ENCODE measurements at regions not wholly inside any gene's neighbourhood (a gene's known extent, or its start where the extent isn't known, plus 50 kb on each side); places are given as distances from the start of the nearest gene placed in this dataset.

GRCh38 chr17:72515291-72516065 lies 394.7 kb downstream of the SOX9 start:
- H3K9me3 Mint-ChIP-seq (ENCODE audit: unreplicated experiment): no peaks in the 10 kb centered on the region
- no peak for TF ChIP-seq CTCF (IDR thresholded peaks at IDR 0.05; ENCODE audit: unreplicated experiment)
- H3K36me3 Mint-ChIP-seq (ENCODE audit: low read depth, unreplicated experiment): no peaks in the 10 kb centered on the region
- no peak overlapping the region for H3K4me3 Mint-ChIP-seq (ENCODE audit: unreplicated experiment)
- no peak overlapping the region for H3K27ac Mint-ChIP-seq (ENCODE audit: unreplicated experiment)
- H3K4me1 Mint-ChIP-seq (ENCODE audit: unreplicated experiment): peaks cover 3% of the 10 kb centered on the region
- no peak for DNase-seq (ENCODE audit: low spot score)
- peaks cover 3% of the 10 kb centered on the region for H3K27me3 Mint-ChIP-seq (ENCODE audit: unreplicated experiment)

DNA sequence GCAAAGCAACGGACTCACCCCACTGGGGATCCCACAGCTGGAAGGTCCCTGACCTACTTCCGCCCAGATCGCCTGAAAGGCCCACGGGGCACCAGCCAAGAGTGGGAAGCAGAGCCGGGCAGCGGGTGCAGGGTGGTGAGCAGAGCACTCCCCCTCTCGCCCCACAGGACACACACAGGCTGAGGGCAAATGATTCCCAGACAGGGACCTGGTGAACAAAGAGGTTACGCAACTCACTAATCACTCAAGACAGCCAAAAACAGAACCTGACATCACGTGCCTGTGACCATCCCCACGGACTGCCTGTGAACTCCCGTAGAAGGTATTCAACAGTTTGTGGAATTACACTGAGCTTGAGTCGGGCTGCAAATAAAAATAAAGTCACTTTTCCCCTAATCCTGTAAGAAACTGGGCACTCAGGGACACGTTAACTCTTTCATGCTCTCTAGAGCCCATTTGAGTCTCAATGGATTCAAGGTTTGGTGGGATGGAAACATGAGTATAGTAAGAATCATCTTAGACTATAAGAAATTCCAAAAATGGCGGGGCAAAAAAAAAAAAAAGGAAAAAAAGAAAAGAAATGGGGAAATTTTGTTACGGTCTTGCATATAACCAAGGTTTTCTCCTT lies 396.1 kb downstream of the SOX9 start:
- H3K27me3 Mint-ChIP-seq (ENCODE audit: unreplicated experiment): peaks cover 3% of the 10 kb centered on the region
- no peaks in the 10 kb centered on the region for H3K9me3 Mint-ChIP-seq (ENCODE audit: unreplicated experiment)
- no peak for DNase-seq (ENCODE audit: low spot score)
- H3K4me3 Mint-ChIP-seq (ENCODE audit: unreplicated experiment): no peak overlapping the region
- no peak for TF ChIP-seq CTCF (IDR thresholded peaks at IDR 0.05; ENCODE audit: unreplicated experiment)
- H3K27ac Mint-ChIP-seq (ENCODE audit: unreplicated experiment): no peak overlapping the region
- peaks cover 3% of the 10 kb centered on the region for H3K4me1 Mint-ChIP-seq (ENCODE audit: unreplicated experiment)
- no peaks in the 10 kb centered on the region for H3K36me3 Mint-ChIP-seq (ENCODE audit: low read depth, unreplicated experiment)

DNA sequence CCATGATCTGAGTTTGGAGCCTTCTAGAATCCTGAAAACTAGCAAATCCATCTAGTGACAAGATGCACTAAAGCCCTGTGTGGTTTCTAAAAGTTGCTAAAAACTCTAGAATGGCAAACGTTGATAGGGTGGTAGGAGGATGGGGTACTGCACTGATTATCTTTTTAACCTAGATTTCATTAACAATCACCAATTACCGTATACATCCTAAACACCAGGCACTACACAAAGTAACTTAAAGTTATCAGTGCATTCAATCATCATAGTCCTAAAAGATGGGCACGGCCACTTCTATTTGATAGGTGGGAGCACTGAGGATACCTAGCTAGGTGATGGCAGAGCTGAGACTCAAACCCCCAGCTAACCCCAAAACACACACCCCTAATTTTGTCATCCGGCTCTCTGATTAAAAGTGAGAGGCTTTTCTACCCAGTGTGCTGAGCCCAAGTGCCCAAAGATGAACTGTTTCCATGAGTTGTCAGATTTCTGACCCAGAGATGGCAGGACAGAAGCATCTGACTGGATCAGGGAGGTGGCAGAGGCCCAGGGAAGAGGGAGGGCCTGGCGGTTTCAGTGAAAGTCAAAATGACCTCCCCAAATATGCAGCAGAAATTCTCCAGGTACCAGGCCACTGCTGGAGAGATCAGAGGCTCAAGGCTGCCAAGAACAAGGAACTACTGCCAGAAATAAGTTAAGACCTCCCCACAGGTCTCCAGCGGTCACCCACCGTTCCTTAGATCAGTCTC lies 396.8 kb downstream of the SOX9 start:
- no peak for TF ChIP-seq CTCF (IDR thresholded peaks at IDR 0.05; ENCODE audit: unreplicated experiment)
- H3K36me3 Mint-ChIP-seq (ENCODE audit: low read depth, unreplicated experiment): no peaks in the 10 kb centered on the region
- no peak overlapping the region for H3K4me3 Mint-ChIP-seq (ENCODE audit: unreplicated experiment)
- H3K27me3 Mint-ChIP-seq (ENCODE audit: unreplicated experiment): peaks cover 3% of the 10 kb centered on the region
- no peak for DNase-seq (ENCODE audit: low spot score)
- H3K27ac Mint-ChIP-seq (ENCODE audit: unreplicated experiment): no peak overlapping the region
- H3K9me3 Mint-ChIP-seq (ENCODE audit: unreplicated experiment): no peaks in the 10 kb centered on the region
- peaks cover 3% of the 10 kb centered on the region for H3K4me1 Mint-ChIP-seq (ENCODE audit: unreplicated experiment)

- H3K27ac Mint-ChIP-seq (ENCODE audit: unreplicated experiment): no peak overlapping the region
Measured at GRCh38 chr17:72518159-72518732, 397.4 kb downstream of the SOX9 start.

More at GRCh38 chr17:72518159-72518732, 397.4 kb downstream of the SOX9 start:
- no peak for TF ChIP-seq CTCF (IDR thresholded peaks at IDR 0.05; ENCODE audit: unreplicated experiment)
- DNase-seq (ENCODE audit: low spot score): no peak
- Mint-ChIP-seq H3K4me1 (ENCODE audit: unreplicated experiment) (peaks cover 3% of the 10 kb centered on the region), H3K9me3 (ENCODE audit: unreplicated experiment) (no peaks in the 10 kb centered on the region), H3K36me3 (ENCODE audit: low read depth, unreplicated experiment) (no peaks in the 10 kb centered on the region), H3K27me3 (ENCODE audit: unreplicated experiment) (peaks cover 3% of the 10 kb centered on the region), H3K4me3 (ENCODE audit: unreplicated experiment) (no peak overlapping the region)
